Left ventricle myocardium inferior (tissue), 1 donor: ENCODE measurements at regions not wholly inside any gene's neighbourhood (a gene's known extent, or its start where the extent isn't known, plus 50 kb on each side); places are given as distances from the start of the nearest gene placed in this dataset.

Experiments
- DNase-seq: peaks from one replicate; pipeline ENCODE4 v3.0.0-alpha.2; 2020
- H3K27ac ChIP-seq: fragments of 200-600 bp; replicated peaks from 2 replicates; pipeline ENCODE4 v1.8.0; 2021
- H3K27me3 ChIP-seq: fragments of 200-600 bp; 2 replicates; pipeline ENCODE4 v1.8.0; 2021; ENCODE audit warnings: low read depth
- H3K36me3 ChIP-seq: fragments of 200-600 bp; 2 replicates; pipeline ENCODE4 v1.8.0; 2021
- H3K4me1 ChIP-seq: fragments of 200-600 bp; 2 replicates; pipeline ENCODE4 v1.8.0; 2021
- H3K4me3 ChIP-seq: fragments of 200-600 bp; 2 replicates; pipeline ENCODE4 v1.8.0; 2021; ENCODE audit warnings: mild to moderate bottlenecking, moderate library complexity
- H3K9me3 ChIP-seq: fragments of 200-600 bp; replicated peaks from 2 replicates; pipeline ENCODE4 v1.8.0; 2021
- intact Hi-C: fragments of 100-400 bp; cut with micrococcal nuclease; formaldehyde crosslinking; loops from one replicate; pipeline ENCODE4 v1.11.0; 2022
- TF ChIP-seq, protein P1 (sequence below): fragments of 200-600 bp; IDR thresholded peaks from 2 replicates; pipeline ENCODE4 v1.8.0; 2021; ENCODE audit warnings: antibody characterized with exemption, mild to moderate bottlenecking, borderline replicate concordance
- donor health status: DM: no; HTN: yes; CAD: no; lungs with severe emphysema.

DNA sequence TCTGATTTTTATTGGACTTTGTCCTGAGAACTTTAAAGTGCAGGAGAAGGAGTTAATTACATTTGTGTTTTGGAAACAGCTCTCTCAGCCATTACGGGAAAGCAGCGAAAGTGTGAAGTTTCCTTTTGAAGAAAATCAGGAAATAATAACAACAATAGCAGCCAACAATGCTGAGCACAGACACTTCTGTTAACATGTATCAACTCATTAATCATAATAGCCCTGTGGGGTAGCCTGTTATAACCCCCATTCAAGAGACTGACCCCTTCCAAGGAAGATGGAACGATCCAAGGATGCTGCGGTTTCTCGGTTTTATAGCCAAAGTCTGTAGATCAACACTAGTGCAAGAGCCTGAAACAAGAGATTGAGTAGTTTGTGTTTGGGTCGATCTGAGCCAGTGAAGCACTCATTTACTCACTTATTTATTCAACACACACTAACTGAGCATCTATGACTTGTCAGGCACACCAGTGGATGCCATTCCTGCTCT, 195.5 kb downstream of the DRD1 start:
- H3K4me3 ChIP-seq: no peak overlapping the region
- no peaks in the 10 kb centered on the region for H3K36me3 ChIP-seq
- H3K27me3 ChIP-seq: peaks cover 18% of the 10 kb centered on the region
- no peaks in the 10 kb centered on the region for H3K9me3 ChIP-seq
- no peak for DNase-seq
- H3K27ac ChIP-seq: no peak overlapping the region
- peaks cover 4% of the 10 kb centered on the region for H3K4me1 ChIP-seq
- TF ChIP-seq, protein P1, sequence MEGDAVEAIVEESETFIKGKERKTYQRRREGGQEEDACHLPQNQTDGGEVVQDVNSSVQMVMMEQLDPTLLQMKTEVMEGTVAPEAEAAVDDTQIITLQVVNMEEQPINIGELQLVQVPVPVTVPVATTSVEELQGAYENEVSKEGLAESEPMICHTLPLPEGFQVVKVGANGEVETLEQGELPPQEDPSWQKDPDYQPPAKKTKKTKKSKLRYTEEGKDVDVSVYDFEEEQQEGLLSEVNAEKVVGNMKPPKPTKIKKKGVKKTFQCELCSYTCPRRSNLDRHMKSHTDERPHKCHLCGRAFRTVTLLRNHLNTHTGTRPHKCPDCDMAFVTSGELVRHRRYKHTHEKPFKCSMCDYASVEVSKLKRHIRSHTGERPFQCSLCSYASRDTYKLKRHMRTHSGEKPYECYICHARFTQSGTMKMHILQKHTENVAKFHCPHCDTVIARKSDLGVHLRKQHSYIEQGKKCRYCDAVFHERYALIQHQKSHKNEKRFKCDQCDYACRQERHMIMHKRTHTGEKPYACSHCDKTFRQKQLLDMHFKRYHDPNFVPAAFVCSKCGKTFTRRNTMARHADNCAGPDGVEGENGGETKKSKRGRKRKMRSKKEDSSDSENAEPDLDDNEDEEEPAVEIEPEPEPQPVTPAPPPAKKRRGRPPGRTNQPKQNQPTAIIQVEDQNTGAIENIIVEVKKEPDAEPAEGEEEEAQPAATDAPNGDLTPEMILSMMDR: no peak
- intact Hi-C loops: no loop called here

DNA sequence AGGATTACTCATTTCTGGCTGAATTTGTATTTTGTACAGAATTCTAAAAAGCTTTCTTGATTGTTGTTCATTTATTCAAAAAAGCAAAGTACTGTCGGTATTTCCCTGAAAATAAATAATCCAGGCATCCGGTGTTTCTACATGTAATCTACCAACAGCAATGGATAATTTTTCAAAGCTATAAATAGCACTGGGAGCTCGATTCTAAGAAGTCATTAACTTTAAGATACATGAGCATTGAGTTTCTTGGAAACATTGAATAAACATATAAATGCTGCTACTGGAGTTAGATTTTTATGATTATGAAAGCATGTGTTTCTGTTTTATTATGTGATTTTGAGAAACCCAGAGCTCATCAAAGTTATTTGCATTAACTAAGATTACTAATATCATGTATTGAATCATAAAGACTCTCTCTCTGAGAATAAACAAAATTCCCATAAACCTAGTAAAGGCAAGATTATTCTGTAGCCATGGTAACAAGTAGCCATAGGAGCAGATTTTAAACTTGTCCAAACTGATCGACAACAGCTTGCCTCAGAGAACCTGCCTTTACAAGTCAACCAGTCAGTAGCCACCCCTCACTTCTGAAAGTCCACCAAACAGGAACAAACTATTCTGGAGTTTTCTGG, 197.0 kb downstream of the DRD1 start:
- H3K27me3 ChIP-seq: peaks cover 32% of the 10 kb centered on the region
- H3K27ac ChIP-seq: no peak overlapping the region
- no peaks in the 10 kb centered on the region for H3K4me1 ChIP-seq
- no peak overlapping the region for H3K4me3 ChIP-seq
- H3K9me3 ChIP-seq: no peaks in the 10 kb centered on the region
- no peak for DNase-seq
- H3K36me3 ChIP-seq: no peaks in the 10 kb centered on the region
- intact Hi-C loops: no loop called here
- TF ChIP-seq, protein P1: no peak

DNA sequence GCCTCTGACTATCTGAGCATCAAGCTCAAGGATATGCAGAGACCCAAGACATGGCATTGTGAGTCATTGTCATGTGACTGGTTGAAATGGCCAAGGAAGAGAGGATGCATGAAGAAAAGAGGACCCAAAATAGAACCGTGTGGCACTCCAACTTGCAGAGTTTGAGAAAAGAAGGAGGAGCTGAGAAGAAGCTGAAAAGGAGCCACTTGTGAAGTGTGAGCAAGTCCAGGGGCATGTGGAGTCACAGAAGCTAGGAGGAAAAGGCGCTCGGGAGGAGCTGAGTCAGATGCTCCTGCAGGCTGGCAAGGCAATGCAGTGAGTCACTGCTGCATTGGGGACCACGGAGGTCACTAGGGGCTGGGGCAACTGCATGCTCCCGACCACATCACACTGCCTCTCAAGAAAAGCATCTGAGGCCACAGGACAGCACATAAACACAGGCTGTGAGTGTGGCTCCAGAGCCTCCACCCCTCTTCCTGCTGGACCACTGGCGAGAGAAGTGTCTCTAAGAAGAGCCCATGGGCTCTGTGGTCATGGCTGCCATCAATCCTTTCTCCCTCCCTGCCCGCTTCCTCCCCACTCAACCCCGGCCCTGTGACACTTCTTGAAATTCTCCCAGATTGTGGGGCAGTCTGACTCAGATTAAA, 197.6 kb downstream of the DRD1 start:
- no peak overlapping the region for H3K4me3 ChIP-seq
- intact Hi-C loops: no loop called here
- H3K9me3 ChIP-seq: no peaks in the 10 kb centered on the region
- peaks cover 39% of the 10 kb centered on the region for H3K27me3 ChIP-seq
- no peak for DNase-seq
- H3K27ac ChIP-seq: no peak overlapping the region
- no peaks in the 10 kb centered on the region for H3K36me3 ChIP-seq
- TF ChIP-seq, protein P1: no peak
- H3K4me1 ChIP-seq: no peaks in the 10 kb centered on the region

DNA sequence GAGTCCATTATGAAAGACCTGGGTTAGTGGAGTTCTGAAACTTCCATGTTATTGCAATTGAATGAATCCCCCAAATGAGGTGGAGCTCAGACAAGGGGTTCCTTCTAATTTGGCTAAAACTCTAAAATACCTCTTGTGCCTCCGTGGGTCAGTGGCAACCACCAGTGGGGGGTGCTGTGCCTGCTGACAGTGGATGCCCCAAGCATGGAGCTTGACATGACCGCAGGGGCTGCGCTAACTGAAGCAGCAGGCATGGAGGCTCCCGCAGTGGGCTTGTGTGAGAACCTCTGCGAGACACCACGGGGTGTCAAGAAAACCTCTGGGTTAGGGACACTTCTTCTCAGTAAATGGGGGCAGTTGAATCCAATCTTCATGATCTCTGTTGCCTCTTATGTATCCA, 200.5 kb downstream of the DRD1 start:
- no peaks in the 10 kb centered on the region for H3K9me3 ChIP-seq
- H3K4me3 ChIP-seq: no peak overlapping the region
- TF ChIP-seq, protein P1: no peak
- intact Hi-C loops: no loop called here
- no peak overlapping the region for H3K27ac ChIP-seq
- no peak for DNase-seq
- H3K4me1 ChIP-seq: no peaks in the 10 kb centered on the region
- H3K36me3 ChIP-seq: no peaks in the 10 kb centered on the region
- H3K27me3 ChIP-seq: peaks cover 45% of the 10 kb centered on the region

DNA sequence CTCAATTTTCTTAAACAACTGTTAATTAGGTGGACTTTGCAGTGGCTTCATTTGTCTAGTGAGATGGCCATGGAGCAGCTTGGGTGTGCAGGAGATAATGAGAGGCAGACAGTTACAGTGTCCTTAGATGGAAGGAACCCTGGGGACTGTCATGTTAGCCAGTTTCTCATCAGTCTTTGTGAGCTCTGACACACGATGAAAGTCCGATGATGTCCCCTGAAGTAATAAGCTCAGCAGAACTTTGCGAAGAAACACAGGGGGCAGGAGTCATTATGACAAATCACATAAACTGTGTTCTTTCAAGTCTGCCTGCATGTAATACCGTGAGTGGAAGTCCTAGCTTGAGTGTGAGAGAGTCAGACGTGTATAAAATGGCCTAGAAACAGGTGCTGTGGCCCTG, 201.8 kb downstream of the DRD1 start:
- H3K4me3 ChIP-seq: no peak overlapping the region
- intact Hi-C loops: no loop called here
- no peaks in the 10 kb centered on the region for H3K4me1 ChIP-seq
- H3K9me3 ChIP-seq: no peaks in the 10 kb centered on the region
- DNase-seq: no peak
- peaks cover 55% of the 10 kb centered on the region for H3K27me3 ChIP-seq
- H3K27ac ChIP-seq: no peak overlapping the region
- TF ChIP-seq, protein P1: no peak
- no peaks in the 10 kb centered on the region for H3K36me3 ChIP-seq
